GM21825 (cell line): ENCODE measurements at regions not wholly inside any gene's neighbourhood (a gene's known extent, or its start where the extent isn't known, plus 50 kb on each side); places are given as distances from the start of the nearest gene placed in this dataset.
"Not testable (repeated sequence)": the region's sequence is repeated elsewhere in the genome, so short reads cannot be mapped to it uniquely, and the experiment has no call there.

Source experiments
- ATAC-seq: cut with Tn5 transposase; IDR thresholded peaks from one replicate; pipeline ENCODE4 v1.9.1; 2021; ENCODE audit warnings: mild to moderate bottlenecking, moderate library complexity; ENCODE audit not compliant: unreplicated experiment

- peak; percentile 55 for ATAC-seq
Measured at GRCh38 chr6:88499845-88500699, 333.9 kb upstream of the CNR1 start.

- ATAC-seq, result no peak
Measured at GRCh38 chr6:88499436-88499835, 333.3 kb upstream of the CNR1 start.

- not testable (repeated sequence) for ATAC-seq
Measured at GRCh38 chr6:88497403-88497802, 331.3 kb upstream of the CNR1 start.

- peak; percentile 63 for ATAC-seq
Measured at GRCh38 chr6:88494401-88495140, 328.4 kb upstream of the CNR1 start.

GRCh38 chr6:88493717-88494116 is 327.6 kb upstream of the CNR1 start:
- peak; percentile 40 for ATAC-seq

- no peak for ATAC-seq
Measured at GRCh38 chr6:88492824-88493223, 326.7 kb upstream of the CNR1 start.

- no peak for ATAC-seq
Measured at GRCh38 chr6:88492241-88492640, 326.1 kb upstream of the CNR1 start.

GRCh38 chr6:88491266-88491880 is 325.2 kb upstream of the CNR1 start:
- no peak for ATAC-seq

- ATAC-seq, result no peak
Measured at GRCh38 chr6:88490908-88491264, 324.7 kb upstream of the CNR1 start.

GRCh38 chr6:88490195-88490907 is 324.2 kb upstream of the CNR1 start:
- no peak for ATAC-seq

- ATAC-seq, result no peak
Measured at GRCh38 chr6:88483424-88483823, 317.3 kb upstream of the CNR1 start.

- no peak for ATAC-seq
Measured at GRCh38 chr6:88482465-88482864, 316.3 kb upstream of the CNR1 start.

GRCh38 chr6:88481519-88481918 is 315.4 kb upstream of the CNR1 start:
- no peak for ATAC-seq

- ATAC-seq, result no peak
Measured at GRCh38 chr6:88480816-88481215, 314.7 kb upstream of the CNR1 start.

GRCh38 chr6:88477413-88477812 is 311.3 kb upstream of the CNR1 start:
- ATAC-seq, result no peak

- no peak for ATAC-seq
Measured at GRCh38 chr6:88476388-88476787, 310.2 kb upstream of the CNR1 start.

GRCh38 chr6:88474720-88475119 is 308.6 kb upstream of the CNR1 start:
- ATAC-seq, result no peak

GRCh38 chr6:88473589-88473988 is 307.4 kb upstream of the CNR1 start:
- ATAC-seq, result no peak

GRCh38 chr6:88472851-88473525 is 306.8 kb upstream of the CNR1 start:
- no peak for ATAC-seq

GRCh38 chr6:88459643-88460042 is 293.5 kb upstream of the CNR1 start:
- no peak for ATAC-seq

GRCh38 chr6:88459189-88459588 is 293.0 kb upstream of the CNR1 start:
- ATAC-seq, result no peak
